ENCODE measurements at regions not wholly inside any gene's neighbourhood (a gene's known extent, or its start where the extent isn't known, plus 50 kb on each side); places are given as distances from the start of the nearest gene placed in this dataset.

DNA sequence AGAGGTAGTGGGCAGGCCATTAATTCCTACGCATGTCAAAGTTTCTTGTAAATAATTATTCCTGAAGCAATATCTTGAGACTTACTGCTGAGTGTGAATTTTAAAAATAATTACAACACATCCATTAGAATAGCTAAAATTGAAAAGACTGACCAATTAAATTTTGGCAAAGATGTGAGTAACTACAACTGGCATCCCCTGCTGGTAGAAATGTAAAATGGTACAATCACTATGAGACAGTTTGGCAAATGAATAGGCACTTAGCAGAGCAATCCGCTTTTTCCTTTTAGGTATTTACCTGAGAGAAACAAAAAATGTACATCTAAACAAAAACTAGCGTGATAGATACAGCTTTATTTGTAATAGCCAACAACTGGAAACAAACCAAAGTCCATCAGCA is 798.9 kb downstream of the BRINP3 start (continued):
- TF ChIP-seq GABPA (IDR thresholded peaks at IDR 0.05 in 1 of 2, conservative IDR thresholded peaks at IDR 0.05 in 1 of 2) (no peak), RAD21 (IDR thresholded peaks at IDR 0.05) (no peak), SP1 (IDR thresholded peaks at IDR 0.05) (no peak), HNF4G (IDR thresholded peaks at IDR 0.05) (no peak), YY1 (IDR thresholded peaks at IDR 0.05) (no peak), TAF1 (conservative IDR thresholded peaks at IDR 0.05) (no peak)

DNA sequence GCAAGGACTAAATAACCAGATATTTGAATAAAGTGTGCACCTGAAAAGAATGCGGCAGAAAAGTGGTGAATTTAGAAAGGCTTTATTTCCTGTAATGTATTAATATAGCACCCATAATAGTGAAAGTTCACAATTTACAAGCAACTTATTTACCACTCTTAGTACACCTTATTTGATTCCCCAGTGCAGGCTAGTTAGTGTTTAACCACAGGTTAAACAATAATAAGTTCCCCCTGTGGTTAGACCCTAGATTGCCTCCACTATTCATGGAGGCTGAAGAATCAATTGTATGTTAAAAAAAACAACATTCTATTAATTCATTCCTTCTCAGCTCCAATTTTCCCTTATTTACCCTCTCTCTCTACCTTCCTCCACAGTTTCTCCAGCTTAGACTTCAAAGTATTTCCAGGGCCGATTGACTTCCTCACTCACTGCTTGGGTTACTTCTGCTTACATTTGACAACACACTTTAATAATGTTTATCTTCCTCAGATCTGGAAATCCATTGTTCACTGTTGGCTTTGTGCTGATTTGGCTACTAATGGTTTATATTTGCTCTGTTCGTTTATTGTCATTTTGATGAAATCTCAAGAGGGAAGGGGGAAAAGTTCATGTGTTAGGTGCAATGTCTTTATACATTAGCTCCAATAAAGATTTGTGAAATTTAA is 796.3 kb downstream of the BRINP3 start:
- H3K9me3 ChIP-seq (ENCODE audit: control insufficient read depth in 4 of 4, low read length in 3 of 4): no peaks in the 10 kb centered on the region
- no peaks in the 10 kb centered on the region for H3K4me1 ChIP-seq (ENCODE audit: control insufficient read depth in 4 of 4, insufficient read depth in 4 of 4, low read length in 3 of 4)
- no peak overlapping the region for H3K9ac ChIP-seq (ENCODE audit: low read depth in 1 of 2, low read length in 2 of 2)
- H3K36me3 ChIP-seq (ENCODE audit: control insufficient read depth in 4 of 4, insufficient read depth in 3 of 4, low read depth in 1 of 4, low read length in 3 of 4): no peaks in the 10 kb centered on the region
- no peak overlapping the region for H3K27ac ChIP-seq (ENCODE audit: low read depth in 1 of 2, low read length in 2 of 2)
- DNase-seq (ENCODE audit: low spot score): no peak
- WGBS: 37% methylated on average over 3 of the region's 3 CpGs
- H3K27me3 ChIP-seq (ENCODE audit: control insufficient read depth in 4 of 4, insufficient read depth in 4 of 4, low read length in 3 of 4): no peaks in the 10 kb centered on the region
- TF ChIP-seq EGR1 (IDR thresholded peaks at IDR 0.05; ENCODE audit: low read depth in 2 of 2): no peak
- no peak for TF ChIP-seq HNF4A (conservative IDR thresholded peaks at IDR 0.05)
- TF ChIP-seq, protein P1, sequence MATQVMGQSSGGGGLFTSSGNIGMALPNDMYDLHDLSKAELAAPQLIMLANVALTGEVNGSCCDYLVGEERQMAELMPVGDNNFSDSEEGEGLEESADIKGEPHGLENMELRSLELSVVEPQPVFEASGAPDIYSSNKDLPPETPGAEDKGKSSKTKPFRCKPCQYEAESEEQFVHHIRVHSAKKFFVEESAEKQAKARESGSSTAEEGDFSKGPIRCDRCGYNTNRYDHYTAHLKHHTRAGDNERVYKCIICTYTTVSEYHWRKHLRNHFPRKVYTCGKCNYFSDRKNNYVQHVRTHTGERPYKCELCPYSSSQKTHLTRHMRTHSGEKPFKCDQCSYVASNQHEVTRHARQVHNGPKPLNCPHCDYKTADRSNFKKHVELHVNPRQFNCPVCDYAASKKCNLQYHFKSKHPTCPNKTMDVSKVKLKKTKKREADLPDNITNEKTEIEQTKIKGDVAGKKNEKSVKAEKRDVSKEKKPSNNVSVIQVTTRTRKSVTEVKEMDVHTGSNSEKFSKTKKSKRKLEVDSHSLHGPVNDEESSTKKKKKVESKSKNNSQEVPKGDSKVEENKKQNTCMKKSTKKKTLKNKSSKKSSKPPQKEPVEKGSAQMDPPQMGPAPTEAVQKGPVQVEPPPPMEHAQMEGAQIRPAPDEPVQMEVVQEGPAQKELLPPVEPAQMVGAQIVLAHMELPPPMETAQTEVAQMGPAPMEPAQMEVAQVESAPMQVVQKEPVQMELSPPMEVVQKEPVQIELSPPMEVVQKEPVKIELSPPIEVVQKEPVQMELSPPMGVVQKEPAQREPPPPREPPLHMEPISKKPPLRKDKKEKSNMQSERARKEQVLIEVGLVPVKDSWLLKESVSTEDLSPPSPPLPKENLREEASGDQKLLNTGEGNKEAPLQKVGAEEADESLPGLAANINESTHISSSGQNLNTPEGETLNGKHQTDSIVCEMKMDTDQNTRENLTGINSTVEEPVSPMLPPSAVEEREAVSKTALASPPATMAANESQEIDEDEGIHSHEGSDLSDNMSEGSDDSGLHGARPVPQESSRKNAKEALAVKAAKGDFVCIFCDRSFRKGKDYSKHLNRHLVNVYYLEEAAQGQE (IDR thresholded peaks at IDR 0.05): no peak
- no peak overlapping the region for H3K4me3 ChIP-seq (ENCODE audit: low read depth in 1 of 3, low read length in 3 of 3)

DNA sequence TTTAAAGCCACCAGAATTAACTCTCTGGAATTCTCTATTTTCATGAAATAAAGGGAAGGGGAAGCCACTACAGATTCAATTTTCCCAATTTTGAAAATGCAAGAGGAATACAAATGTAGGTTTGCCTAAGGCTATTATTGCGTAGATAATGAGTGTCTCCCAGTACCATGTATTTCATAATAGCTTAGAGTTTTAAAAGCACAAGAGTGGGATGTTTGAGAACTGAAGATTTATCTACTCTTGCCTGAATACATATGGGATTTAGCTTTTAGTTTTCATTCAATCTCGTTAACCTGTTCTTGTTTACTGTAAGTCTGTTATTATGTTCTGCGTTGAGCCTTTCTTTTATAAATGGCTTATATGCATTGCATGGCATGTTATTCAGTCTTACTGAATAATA is 795.1 kb downstream of the BRINP3 start:
- WGBS: 79% methylated on average over 3 of the region's 3 CpGs
- H3K4me3 ChIP-seq (ENCODE audit: low read depth in 1 of 3, low read length in 3 of 3): no peak overlapping the region

More for the DNA sequence above, 795.1 kb downstream of the BRINP3 start:
- Histone ChIP-seq H3K27ac (ENCODE audit: low read depth in 1 of 2, low read length in 2 of 2) (no peak overlapping the region), H3K9me3 (ENCODE audit: control insufficient read depth in 4 of 4, low read length in 3 of 4) (no peaks in the 10 kb centered on the region), H3K36me3 (ENCODE audit: control insufficient read depth in 4 of 4, insufficient read depth in 3 of 4, low read depth in 1 of 4, low read length in 3 of 4) (no peaks in the 10 kb centered on the region), H3K4me1 (ENCODE audit: control insufficient read depth in 4 of 4, insufficient read depth in 4 of 4, low read length in 3 of 4) (no peaks in the 10 kb centered on the region), H3K27me3 (ENCODE audit: control insufficient read depth in 4 of 4, insufficient read depth in 4 of 4, low read length in 3 of 4) (no peaks in the 10 kb centered on the region), H3K9ac (ENCODE audit: low read depth in 1 of 2, low read length in 2 of 2) (no peak overlapping the region)
- no peak for DNase-seq (ENCODE audit: low spot score)
- TF ChIP-seq, protein P2, sequence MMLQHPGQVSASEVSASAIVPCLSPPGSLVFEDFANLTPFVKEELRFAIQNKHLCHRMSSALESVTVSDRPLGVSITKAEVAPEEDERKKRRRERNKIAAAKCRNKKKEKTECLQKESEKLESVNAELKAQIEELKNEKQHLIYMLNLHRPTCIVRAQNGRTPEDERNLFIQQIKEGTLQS (IDR thresholded peaks at IDR 0.05): no peak
- TF ChIP-seq HNF4G (IDR thresholded peaks at IDR 0.05): no peak
- TF ChIP-seq, protein P3, sequence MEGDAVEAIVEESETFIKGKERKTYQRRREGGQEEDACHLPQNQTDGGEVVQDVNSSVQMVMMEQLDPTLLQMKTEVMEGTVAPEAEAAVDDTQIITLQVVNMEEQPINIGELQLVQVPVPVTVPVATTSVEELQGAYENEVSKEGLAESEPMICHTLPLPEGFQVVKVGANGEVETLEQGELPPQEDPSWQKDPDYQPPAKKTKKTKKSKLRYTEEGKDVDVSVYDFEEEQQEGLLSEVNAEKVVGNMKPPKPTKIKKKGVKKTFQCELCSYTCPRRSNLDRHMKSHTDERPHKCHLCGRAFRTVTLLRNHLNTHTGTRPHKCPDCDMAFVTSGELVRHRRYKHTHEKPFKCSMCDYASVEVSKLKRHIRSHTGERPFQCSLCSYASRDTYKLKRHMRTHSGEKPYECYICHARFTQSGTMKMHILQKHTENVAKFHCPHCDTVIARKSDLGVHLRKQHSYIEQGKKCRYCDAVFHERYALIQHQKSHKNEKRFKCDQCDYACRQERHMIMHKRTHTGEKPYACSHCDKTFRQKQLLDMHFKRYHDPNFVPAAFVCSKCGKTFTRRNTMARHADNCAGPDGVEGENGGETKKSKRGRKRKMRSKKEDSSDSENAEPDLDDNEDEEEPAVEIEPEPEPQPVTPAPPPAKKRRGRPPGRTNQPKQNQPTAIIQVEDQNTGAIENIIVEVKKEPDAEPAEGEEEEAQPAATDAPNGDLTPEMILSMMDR (IDR thresholded peaks at IDR 0.05; ENCODE audit: low read depth, low read length, missing input control): no peak
- TF ChIP-seq FOXA2 (IDR thresholded peaks at IDR 0.05): no peak
- no peak for TF ChIP-seq FOXA1 (IDR thresholded peaks at IDR 0.05)
- TF ChIP-seq YY1 (IDR thresholded peaks at IDR 0.05): no peak
- no peak for TF ChIP-seq GABPA (IDR thresholded peaks at IDR 0.05 in 1 of 2, conservative IDR thresholded peaks at IDR 0.05 in 1 of 2)
- TF ChIP-seq, protein P4, sequence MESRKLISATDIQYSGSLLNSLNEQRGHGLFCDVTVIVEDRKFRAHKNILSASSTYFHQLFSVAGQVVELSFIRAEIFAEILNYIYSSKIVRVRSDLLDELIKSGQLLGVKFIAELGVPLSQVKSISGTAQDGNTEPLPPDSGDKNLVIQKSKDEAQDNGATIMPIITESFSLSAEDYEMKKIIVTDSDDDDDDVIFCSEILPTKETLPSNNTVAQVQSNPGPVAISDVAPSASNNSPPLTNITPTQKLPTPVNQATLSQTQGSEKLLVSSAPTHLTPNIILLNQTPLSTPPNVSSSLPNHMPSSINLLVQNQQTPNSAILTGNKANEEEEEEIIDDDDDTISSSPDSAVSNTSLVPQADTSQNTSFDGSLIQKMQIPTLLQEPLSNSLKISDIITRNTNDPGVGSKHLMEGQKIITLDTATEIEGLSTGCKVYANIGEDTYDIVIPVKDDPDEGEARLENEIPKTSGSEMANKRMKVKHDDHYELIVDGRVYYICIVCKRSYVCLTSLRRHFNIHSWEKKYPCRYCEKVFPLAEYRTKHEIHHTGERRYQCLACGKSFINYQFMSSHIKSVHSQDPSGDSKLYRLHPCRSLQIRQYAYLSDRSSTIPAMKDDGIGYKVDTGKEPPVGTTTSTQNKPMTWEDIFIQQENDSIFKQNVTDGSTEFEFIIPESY (IDR thresholded peaks at IDR 0.05): no peak
- TF ChIP-seq HNF4A (conservative IDR thresholded peaks at IDR 0.05): no peak
- TF ChIP-seq, protein P5, sequence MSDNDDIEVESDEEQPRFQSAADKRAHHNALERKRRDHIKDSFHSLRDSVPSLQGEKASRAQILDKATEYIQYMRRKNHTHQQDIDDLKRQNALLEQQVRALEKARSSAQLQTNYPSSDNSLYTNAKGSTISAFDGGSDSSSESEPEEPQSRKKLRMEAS (IDR thresholded peaks at IDR 0.05): no peak
- TF ChIP-seq JUND (IDR thresholded peaks at IDR 0.05): no peak
- TF ChIP-seq RXRA (IDR thresholded peaks at IDR 0.05): no peak

Measured in liver (tissue), 8 donors.